Keratinocyte (primary cell): ENCODE measurements at regions not wholly inside any gene's neighbourhood (a gene's known extent, or its start where the extent isn't known, plus 50 kb on each side); places are given as distances from the start of the nearest gene placed in this dataset.

ENCODE experiments used
- DNase-seq: peaks from one replicate; pipeline ENCODE4 v3.0.0-alpha.2; 2011; ENCODE audit warnings: low read depth, missing footprints, low spot score
- FAIRE-seq: peaks from 2 replicates; lab custom pipeline; 2011; peaks lifted over from hg19 to GRCh38; lab: Jason Lieb, UNC
- H2AFZ ChIP-seq: 2 replicates; pipeline ENCODE4 v1.6.0; 2012; ENCODE audit warnings: low read length, control low read depth, inconsistent platforms; ENCODE audit not compliant: control insufficient read depth
- H3K27ac ChIP-seq: 2 replicates; pipeline ENCODE4 v1.5.1; 2011; ENCODE audit warnings: low read length; ENCODE audit not compliant: control insufficient read depth, insufficient read depth
- H3K27me3 ChIP-seq: 3 replicates; pipeline ENCODE4 v1.6.0; 2011; ENCODE audit warnings: low read length; ENCODE audit not compliant: control insufficient read depth, insufficient read depth; ENCODE audit errors: extremely low read depth
- H3K36me3 ChIP-seq, 2 experiments: 2 replicates in 1 of 2; 3 replicates in 1 of 2; pipeline ENCODE4 v1.5.1; 2011; ENCODE audit warnings: low read length in 2 of 2, mild to moderate bottlenecking in 1 of 2; ENCODE audit not compliant: control insufficient read depth in 2 of 2, insufficient read depth in 2 of 2; ENCODE audit errors: extremely low read depth in 1 of 2
- H3K4me1 ChIP-seq: 3 replicates; pipeline ENCODE4 v1.5.1; 2011; ENCODE audit warnings: low read length; ENCODE audit not compliant: control insufficient read depth, insufficient read depth; ENCODE audit errors: extremely low read depth
- H3K4me2 ChIP-seq: 3 replicates; pipeline ENCODE4 v1.6.0; 2011; ENCODE audit warnings: low read depth, low read length; ENCODE audit not compliant: control insufficient read depth, insufficient read depth; ENCODE audit errors: extremely low read depth
- H3K4me3 ChIP-seq, 3 experiments: fragments of 200-600 bp in 1 of 3; sonication (generic) in 1 of 3; 2 replicates in 2 of 3; 3 replicates in 1 of 3; pipeline ENCODE4 v1.5.1; 2011 to 2016; ENCODE audit warnings: low read length in 3 of 3, mild to moderate bottlenecking in 3 of 3, control low read depth in 2 of 3, inconsistent platforms in 1 of 3, low read depth in 1 of 3, mixed read lengths in 1 of 3, mixed run types in 1 of 3, moderate library complexity in 1 of 3; ENCODE audit not compliant: control insufficient read depth in 2 of 3, insufficient read depth in 2 of 3; ENCODE audit errors: extremely low read depth in 1 of 3
- H3K79me2 ChIP-seq: 2 replicates; pipeline ENCODE4 v1.6.0; 2012; ENCODE audit warnings: low read length; ENCODE audit not compliant: control insufficient read depth, insufficient read depth
- H3K9ac ChIP-seq: 3 replicates; pipeline ENCODE4 v1.6.0; 2011; ENCODE audit warnings: low read length; ENCODE audit not compliant: control insufficient read depth, insufficient read depth; ENCODE audit errors: extremely low read depth
- H3K9me1 ChIP-seq: 3 replicates; pipeline ENCODE4 v1.6.0; 2011; ENCODE audit warnings: low read length; ENCODE audit not compliant: control insufficient read depth, insufficient read depth; ENCODE audit errors: extremely low read depth
- H3K9me3 ChIP-seq: 2 replicates; pipeline ENCODE4 v1.5.1; 2012; ENCODE audit warnings: low read depth, low read length; ENCODE audit not compliant: control insufficient read depth
- H4K20me1 ChIP-seq: 3 replicates; pipeline ENCODE4 v1.6.0; 2011; ENCODE audit warnings: low read length; ENCODE audit not compliant: control insufficient read depth, insufficient read depth; ENCODE audit errors: extremely low read depth
- CTCF ChIP-seq, 3 experiments: IDR thresholded peaks in 1 of 3; conservative IDR thresholded peaks in 1 of 3; optimal IDR thresholded peaks in 1 of 3; 2 replicates in 2 of 3; 3 replicates in 1 of 3; pipeline versions ENCODE3 to v1.5.1; 2011; ENCODE audit warnings: low read length in 3 of 3, mild to moderate bottlenecking in 3 of 3, moderate library complexity in 2 of 3, control low read depth in 1 of 3, inconsistent platforms in 1 of 3; ENCODE audit not compliant: insufficient read depth in 2 of 3; ENCODE audit errors: extremely low read depth in 1 of 3
- EZH2 ChIP-seq: IDR thresholded peaks from one replicate; pipeline ENCODE4 v1.6.1; 2012; ENCODE audit warnings: inconsistent platforms, mild to moderate bottlenecking, low read length, moderate library complexity
- dilution Hi-C: fragments of 300-500 bp; cut with MboI; formaldehyde crosslinking; loops from one replicate; pipeline ENCODE4 v1.7.0; 2020; ENCODE audit warnings: low sequenced_read_pairs; ENCODE audit not compliant: extremely low pct_ligation_motif_present

GRCh38 chr15:25054943-25055342 is 100.2 kb downstream of the SNRPN start:
- no peak for TF ChIP-seq EZH2
- TF ChIP-seq CTCF (optimal IDR thresholded peaks at IDR 0.05 in 1 of 3, IDR thresholded peaks at IDR 0.05 in 1 of 3, conservative IDR thresholded peaks at IDR 0.05 in 1 of 3; ENCODE audit: extremely low read depth in 1 of 3, insufficient read depth in 2 of 3, low read length in 3 of 3): no peak
- Histone ChIP-seq H3K79me2 (no peaks in the 10 kb centered on the region), H3K27ac (no peak overlapping the region), H3K9ac (no peak overlapping the region), H3K4me1 (no peaks in the 10 kb centered on the region), H3K9me1 (no peaks in the 10 kb centered on the region), H3K36me3 (peaks cover 0 to 27% of the 10 kb centered on the region in 2 experiments), H4K20me1 (no peaks in the 10 kb centered on the region), H3K4me3 (no peak overlapping the region), H3K27me3 (no peaks in the 10 kb centered on the region), H2AFZ (no peak overlapping the region), H3K9me3 (peaks cover 92% of the 10 kb centered on the region), H3K4me2 (no peak overlapping the region)
- DNase-seq (no peak), FAIRE-seq (no peak)
- dilution Hi-C loops: no loop called here

- Histone ChIP-seq H3K36me3 (peaks cover 0 to 26% of the 10 kb centered on the region in 2 experiments), H3K27me3 (no peaks in the 10 kb centered on the region), H3K9ac (no peak overlapping the region), H3K9me1 (no peaks in the 10 kb centered on the region), H3K4me3 (no peak overlapping the region), H3K79me2 (no peaks in the 10 kb centered on the region), H3K9me3 (peaks cover 89% of the 10 kb centered on the region), H2AFZ (no peak overlapping the region), H3K4me2 (no peak overlapping the region), H3K27ac (no peak overlapping the region), H3K4me1 (no peaks in the 10 kb centered on the region), H4K20me1 (no peaks in the 10 kb centered on the region)
- dilution Hi-C loops: no loop called here
- FAIRE-seq (no peak), DNase-seq (no peak)
- no peak for TF ChIP-seq CTCF (optimal IDR thresholded peaks at IDR 0.05 in 1 of 3, IDR thresholded peaks at IDR 0.05 in 1 of 3, conservative IDR thresholded peaks at IDR 0.05 in 1 of 3; ENCODE audit: extremely low read depth in 1 of 3, insufficient read depth in 2 of 3, low read length in 3 of 3)
- TF ChIP-seq EZH2: no peak
These were observed 100.7 kb downstream of the SNRPN start for GRCh38 chr15:25055356-25056068.
